ENCODE measurements at regions not wholly inside any gene's neighbourhood (a gene's known extent, or its start where the extent isn't known, plus 50 kb on each side); places are given as distances from the start of the nearest gene placed in this dataset.

DNA sequence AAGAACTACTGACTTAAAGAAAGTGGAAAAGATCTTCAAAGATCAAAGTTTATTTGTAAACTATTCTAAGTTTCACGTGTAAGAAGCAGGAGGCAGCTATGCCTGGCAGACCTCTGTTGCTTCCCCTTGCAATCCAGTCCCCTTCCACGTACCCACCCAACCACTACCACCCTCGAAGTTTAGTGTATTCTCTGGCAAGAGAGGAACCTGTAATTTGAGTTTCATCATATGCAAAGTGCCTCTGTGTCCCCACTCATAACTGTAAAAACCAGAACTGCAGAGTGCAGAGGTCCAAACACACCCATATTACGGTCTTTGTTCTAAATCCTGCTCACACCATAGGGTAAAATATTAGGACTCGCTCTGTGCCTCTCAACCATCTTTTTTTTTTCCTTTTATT is 75.8 kb upstream of the FRY start:
- H4K20me1 ChIP-seq (ENCODE audit: control insufficient read depth, insufficient read depth, insufficient read length): no peaks in the 10 kb centered on the region
- H3K4me2 ChIP-seq (ENCODE audit: insufficient read depth, insufficient read length, low read length): no peak overlapping the region
- no peak for DNase-seq
- H3K56ac ChIP-seq (ENCODE audit: insufficient read length, low read depth, low read length): no peak overlapping the region
- H3K23ac ChIP-seq (ENCODE audit: insufficient read length, low read depth, low read length): no peak overlapping the region
- no peak overlapping the region for H2BK5ac ChIP-seq (ENCODE audit: insufficient read length, low read length)
- TF ChIP-seq, protein P1, sequence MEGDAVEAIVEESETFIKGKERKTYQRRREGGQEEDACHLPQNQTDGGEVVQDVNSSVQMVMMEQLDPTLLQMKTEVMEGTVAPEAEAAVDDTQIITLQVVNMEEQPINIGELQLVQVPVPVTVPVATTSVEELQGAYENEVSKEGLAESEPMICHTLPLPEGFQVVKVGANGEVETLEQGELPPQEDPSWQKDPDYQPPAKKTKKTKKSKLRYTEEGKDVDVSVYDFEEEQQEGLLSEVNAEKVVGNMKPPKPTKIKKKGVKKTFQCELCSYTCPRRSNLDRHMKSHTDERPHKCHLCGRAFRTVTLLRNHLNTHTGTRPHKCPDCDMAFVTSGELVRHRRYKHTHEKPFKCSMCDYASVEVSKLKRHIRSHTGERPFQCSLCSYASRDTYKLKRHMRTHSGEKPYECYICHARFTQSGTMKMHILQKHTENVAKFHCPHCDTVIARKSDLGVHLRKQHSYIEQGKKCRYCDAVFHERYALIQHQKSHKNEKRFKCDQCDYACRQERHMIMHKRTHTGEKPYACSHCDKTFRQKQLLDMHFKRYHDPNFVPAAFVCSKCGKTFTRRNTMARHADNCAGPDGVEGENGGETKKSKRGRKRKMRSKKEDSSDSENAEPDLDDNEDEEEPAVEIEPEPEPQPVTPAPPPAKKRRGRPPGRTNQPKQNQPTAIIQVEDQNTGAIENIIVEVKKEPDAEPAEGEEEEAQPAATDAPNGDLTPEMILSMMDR (conservative IDR thresholded peaks at IDR 0.05): no peak
- H2BK15ac ChIP-seq (ENCODE audit: low read depth, low read length): no peak overlapping the region
- peaks cover 15% of the 10 kb centered on the region in 2 experiments; a peak in 4 of 5 replicates for H3K9me3 Mint-ChIP-seq
- no peak overlapping the region for H3K4me3 Mint-ChIP-seq
- H3K4me1 ChIP-seq (ENCODE audit: insufficient read depth, low read length): no peaks in the 10 kb centered on the region
- no peak overlapping the region for H4K8ac ChIP-seq (replicated peaks; ENCODE audit: insufficient read length, low read depth, low read length)
- H3K79me2 ChIP-seq (ENCODE audit: insufficient read depth, low read length): no peaks in the 10 kb centered on the region
- no peak overlapping the region for H3K9ac ChIP-seq (ENCODE audit: extremely low read depth, insufficient read length, low read length)
- H3T11ph ChIP-seq (ENCODE audit: low read length): no peak overlapping the region
- H4K91ac ChIP-seq (ENCODE audit: insufficient read length, low read depth, low read length): no peak overlapping the region
- no peaks in the 10 kb centered on the region for H3K4me1 Mint-ChIP-seq
- no peaks in the 10 kb centered on the region for H3K23me2 ChIP-seq (ENCODE audit: insufficient read length, low read depth, low read length, poor library complexity, severe bottlenecking)
- WGBS (ENCODE audit: extremely low coverage, insufficient read length, low lambda C conversion rate): no CpG with 5 or more reads among the region's 5 CpGs
- H2AK5ac ChIP-seq (ENCODE audit: insufficient read length, low read length): no peak overlapping the region
- no peak overlapping the region for H3K27ac ChIP-seq (ENCODE audit: insufficient read length, low read depth, low read length)
- no peaks in the 10 kb centered on the region for H3K27me3 ChIP-seq (ENCODE audit: insufficient read depth, low read length)
- H4K5ac ChIP-seq (ENCODE audit: insufficient read length, low read depth, low read length): no peak overlapping the region
- peaks cover 4 to 15% (median 9%) of the 10 kb centered on the region in 3 experiments; a peak in 4 of 7 replicates for H3K36me3 Mint-ChIP-seq (ENCODE audit: insufficient read depth in 1 of 3, low read depth in 3 of 3)
- H3K14ac ChIP-seq (ENCODE audit: insufficient read depth, low read length): no peak overlapping the region
- no peak overlapping the region for H3K4ac ChIP-seq (ENCODE audit: low read depth, low read length)
- no peak overlapping the region for H2BK12ac ChIP-seq (ENCODE audit: insufficient read length, low read depth, low read length)
- no peak overlapping the region for H2BK20ac ChIP-seq (ENCODE audit: low read depth, low read length, poor library complexity, severe bottlenecking)
- no peak overlapping the region for H2BK120ac ChIP-seq (ENCODE audit: low read depth, low read length, poor library complexity, severe bottlenecking)
- H3K27ac Mint-ChIP-seq: no peak overlapping the region
- H3K18ac ChIP-seq (ENCODE audit: insufficient read length, low read depth, low read length): no peak overlapping the region
- H3K79me1 ChIP-seq (ENCODE audit: insufficient read depth, low read depth, low read length, poor library complexity, severe bottlenecking): no peaks in the 10 kb centered on the region
- H3K9me3 ChIP-seq (ENCODE audit: control insufficient read depth, low read depth, low read length): peaks cover 5% of the 10 kb centered on the region
- no peaks in the 10 kb centered on the region; the same call in 1 of the 2 replicates for H3K27me3 Mint-ChIP-seq (ENCODE audit: low read depth)
- H2AFZ ChIP-seq (ENCODE audit: low read length): no peak overlapping the region
